ENCODE measurements at regions not wholly inside any gene's neighbourhood (a gene's known extent, or its start where the extent isn't known, plus 50 kb on each side); places are given as distances from the start of the nearest gene placed in this dataset.

- Histone ChIP-seq H3K9ac (replicated peaks; ENCODE audit: extremely low read depth, insufficient read depth, low read length) (no peak overlapping the region), H3K4me3 (replicated peaks in 1 of 3; ENCODE audit: insufficient read depth in 1 of 3, low read depth in 1 of 3, low read length in 3 of 3) (no peak overlapping the region), H4K20me1 (replicated peaks; ENCODE audit: control insufficient read depth, extremely low read depth, insufficient read depth, low read length) (no peaks in the 10 kb centered on the region), H3K9me1 (replicated peaks; ENCODE audit: control insufficient read depth, extremely low read depth, insufficient read depth, low read length) (no peaks in the 10 kb centered on the region), H3K27me3 (ENCODE audit: control insufficient read depth in 2 of 2, insufficient read depth in 2 of 2, low read length in 2 of 2) (no peaks in the 10 kb centered on the region), H2AFZ (ENCODE audit: low read depth, low read length) (no peak overlapping the region), H3K4me2 (ENCODE audit: insufficient read depth, low read length) (no peak overlapping the region), H3K36me3 (ENCODE audit: control insufficient read depth in 2 of 2, extremely low read depth in 1 of 2, insufficient read depth in 2 of 2, low read length in 2 of 2) (no peaks in the 10 kb centered on the region), H3K4me1 (ENCODE audit: control insufficient read depth, extremely low read depth, insufficient read depth, low read length) (no peaks in the 10 kb centered on the region), H3K9me3 (replicated peaks; ENCODE audit: control insufficient read depth, insufficient read depth, low read length) (peaks cover 2% of the 10 kb centered on the region), H3K27ac (ENCODE audit: insufficient read depth, low read depth, low read length) (no peak overlapping the region), H3K79me2 (ENCODE audit: control insufficient read depth, insufficient read depth, low read length) (no peaks in the 10 kb centered on the region)
- ChIA-PET CTCF (no interaction called here), POLR2A (no interaction called here)
- DNase-seq (ENCODE audit: low read depth, low spot score) (no peak), FAIRE-seq (no peak)
- BruUV-seq (replicated peaks) = no TSS peak
- intact Hi-C loops (cut with micrococcal nuclease) = no loop called here
- dilution Hi-C loops (cut with MboI; ENCODE audit: extremely low pct_ligation_motif_present, low sequenced_read_pairs) = no loop called here
- no peak for TF ChIP-seq MYC (IDR thresholded peaks at IDR 0.05; ENCODE audit: low read depth, low read length)
- TF ChIP-seq GATA2 (IDR thresholded peaks at IDR 0.05; ENCODE audit: insufficient read depth, insufficient read length, low read depth, low read length) = no peak
- no peak for TF ChIP-seq EZH2 (IDR thresholded peaks at IDR 0.05; ENCODE audit: borderline replicate concordance, low read depth, low read length, severe bottlenecking)
Measured at GRCh38 chr2:115939902-115940301, 1497.5 kb downstream of the DPP10 start.

DNA sequence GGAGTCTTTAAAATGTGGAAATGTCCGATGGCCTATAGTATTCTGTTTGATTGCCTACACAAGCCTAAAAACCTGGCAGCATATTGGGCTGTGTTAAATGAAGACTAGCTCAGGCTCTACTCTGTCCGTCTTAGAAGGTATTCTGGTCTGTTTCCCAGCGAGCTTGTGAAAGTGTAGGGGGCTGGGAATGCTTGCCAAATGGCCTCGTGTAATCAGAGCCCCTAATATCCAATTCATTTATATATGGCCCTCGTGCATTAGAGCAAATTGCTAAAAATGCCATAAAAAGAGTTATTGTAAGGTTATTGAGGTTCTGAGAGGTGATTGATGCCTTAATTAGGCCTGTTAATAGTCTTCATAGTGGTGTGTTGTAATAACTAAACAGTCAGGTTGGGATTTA, 1500.4 kb downstream of the DPP10 start:
- H4K20me1 ChIP-seq (replicated peaks; ENCODE audit: control insufficient read depth, extremely low read depth, insufficient read depth, low read length) = no peaks in the 10 kb centered on the region

More for the DNA sequence above, 1500.4 kb downstream of the DPP10 start:
- intact Hi-C loops (cut with micrococcal nuclease) = no loop called here
- H3K4me3 ChIP-seq (replicated peaks in 1 of 3; ENCODE audit: insufficient read depth in 1 of 3, low read depth in 1 of 3, low read length in 3 of 3) = no peak overlapping the region
- POLR2A ChIA-PET = no interaction called here
- no peak overlapping the region for H2AFZ ChIP-seq (ENCODE audit: low read depth, low read length)
- no peak overlapping the region for H3K9ac ChIP-seq (replicated peaks; ENCODE audit: extremely low read depth, insufficient read depth, low read length)
- H3K4me2 ChIP-seq (ENCODE audit: insufficient read depth, low read length) = no peak overlapping the region
- H3K27me3 ChIP-seq (ENCODE audit: control insufficient read depth in 2 of 2, insufficient read depth in 2 of 2, low read length in 2 of 2) = no peaks in the 10 kb centered on the region
- CTCF ChIA-PET = no interaction called here
- no peaks in the 10 kb centered on the region for H3K4me1 ChIP-seq (ENCODE audit: control insufficient read depth, extremely low read depth, insufficient read depth, low read length)
- no peaks in the 10 kb centered on the region for H3K9me1 ChIP-seq (replicated peaks; ENCODE audit: control insufficient read depth, extremely low read depth, insufficient read depth, low read length)
- BruUV-seq (replicated peaks) = no TSS peak
- DNase-seq (ENCODE audit: low read depth, low spot score) (no peak), FAIRE-seq (no peak)
- dilution Hi-C loops (cut with MboI; ENCODE audit: extremely low pct_ligation_motif_present, low sequenced_read_pairs) = no loop called here
- TF ChIP-seq, protein P1, sequence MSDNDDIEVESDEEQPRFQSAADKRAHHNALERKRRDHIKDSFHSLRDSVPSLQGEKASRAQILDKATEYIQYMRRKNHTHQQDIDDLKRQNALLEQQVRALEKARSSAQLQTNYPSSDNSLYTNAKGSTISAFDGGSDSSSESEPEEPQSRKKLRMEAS (IDR thresholded peaks at IDR 0.05; ENCODE audit: insufficient read depth, insufficient read length) = no peak
- TF ChIP-seq, protein P2, sequence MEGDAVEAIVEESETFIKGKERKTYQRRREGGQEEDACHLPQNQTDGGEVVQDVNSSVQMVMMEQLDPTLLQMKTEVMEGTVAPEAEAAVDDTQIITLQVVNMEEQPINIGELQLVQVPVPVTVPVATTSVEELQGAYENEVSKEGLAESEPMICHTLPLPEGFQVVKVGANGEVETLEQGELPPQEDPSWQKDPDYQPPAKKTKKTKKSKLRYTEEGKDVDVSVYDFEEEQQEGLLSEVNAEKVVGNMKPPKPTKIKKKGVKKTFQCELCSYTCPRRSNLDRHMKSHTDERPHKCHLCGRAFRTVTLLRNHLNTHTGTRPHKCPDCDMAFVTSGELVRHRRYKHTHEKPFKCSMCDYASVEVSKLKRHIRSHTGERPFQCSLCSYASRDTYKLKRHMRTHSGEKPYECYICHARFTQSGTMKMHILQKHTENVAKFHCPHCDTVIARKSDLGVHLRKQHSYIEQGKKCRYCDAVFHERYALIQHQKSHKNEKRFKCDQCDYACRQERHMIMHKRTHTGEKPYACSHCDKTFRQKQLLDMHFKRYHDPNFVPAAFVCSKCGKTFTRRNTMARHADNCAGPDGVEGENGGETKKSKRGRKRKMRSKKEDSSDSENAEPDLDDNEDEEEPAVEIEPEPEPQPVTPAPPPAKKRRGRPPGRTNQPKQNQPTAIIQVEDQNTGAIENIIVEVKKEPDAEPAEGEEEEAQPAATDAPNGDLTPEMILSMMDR (IDR thresholded peaks at IDR 0.05; ENCODE audit: extremely low read depth in 1 of 2, insufficient read depth in 1 of 2, low read depth in 1 of 2, low read length in 2 of 2) = no peak
- TF ChIP-seq FOS (IDR thresholded peaks at IDR 0.05; ENCODE audit: borderline replicate concordance, insufficient read depth, low read length) (no peak), MYC (IDR thresholded peaks at IDR 0.05; ENCODE audit: low read depth, low read length) (no peak), JUN (IDR thresholded peaks at IDR 0.05; ENCODE audit: borderline replicate concordance, insufficient read depth, insufficient read length, low read depth) (no peak), GATA2 (IDR thresholded peaks at IDR 0.05; ENCODE audit: insufficient read depth, insufficient read length, low read depth, low read length) (no peak), EZH2 (IDR thresholded peaks at IDR 0.05; ENCODE audit: borderline replicate concordance, low read depth, low read length, severe bottlenecking) (no peak), POLR2A (IDR thresholded peaks at IDR 0.05; ENCODE audit: low read depth, low read length) (no peak), POLR2AphosphoS5 (IDR thresholded peaks at IDR 0.05; ENCODE audit: insufficient read depth, low read depth, low read length) (no peak)
- H3K27ac ChIP-seq (ENCODE audit: insufficient read depth, low read depth, low read length) = no peak overlapping the region
- H3K36me3 ChIP-seq (ENCODE audit: control insufficient read depth in 2 of 2, extremely low read depth in 1 of 2, insufficient read depth in 2 of 2, low read length in 2 of 2) = no peaks in the 10 kb centered on the region
- no peaks in the 10 kb centered on the region for H3K9me3 ChIP-seq (replicated peaks; ENCODE audit: control insufficient read depth, insufficient read depth, low read length)
- H3K79me2 ChIP-seq (ENCODE audit: control insufficient read depth, insufficient read depth, low read length) = no peaks in the 10 kb centered on the region
